ENCODE measurements at regions not wholly inside any gene's neighbourhood (a gene's known extent, or its start where the extent isn't known, plus 50 kb on each side); places are given as distances from the start of the nearest gene placed in this dataset.

DNA sequence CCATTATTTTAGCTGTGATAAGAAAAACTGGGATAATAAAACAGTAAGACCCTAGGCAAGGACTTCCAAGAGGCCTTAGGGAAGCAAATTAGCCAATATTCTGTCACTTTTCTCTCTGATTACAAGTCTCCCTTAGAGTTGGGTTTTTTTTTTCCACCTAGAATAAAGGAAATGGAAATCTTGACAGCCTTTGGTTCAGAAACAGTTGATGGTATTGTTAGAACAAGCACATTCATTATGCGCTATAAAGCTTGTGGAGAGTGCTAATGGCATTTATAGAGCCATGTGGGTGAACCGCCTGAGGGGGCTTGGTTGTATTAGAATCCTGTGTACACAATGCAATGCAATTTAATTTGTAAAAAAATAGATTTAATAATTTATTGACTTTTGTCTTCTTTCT, 88.9 kb upstream of the OGFRL1 start:
- no peak for TF ChIP-seq POLR2AphosphoS5 (IDR thresholded peaks at IDR 0.05; ENCODE audit: low read depth)
- TF ChIP-seq, protein P1, sequence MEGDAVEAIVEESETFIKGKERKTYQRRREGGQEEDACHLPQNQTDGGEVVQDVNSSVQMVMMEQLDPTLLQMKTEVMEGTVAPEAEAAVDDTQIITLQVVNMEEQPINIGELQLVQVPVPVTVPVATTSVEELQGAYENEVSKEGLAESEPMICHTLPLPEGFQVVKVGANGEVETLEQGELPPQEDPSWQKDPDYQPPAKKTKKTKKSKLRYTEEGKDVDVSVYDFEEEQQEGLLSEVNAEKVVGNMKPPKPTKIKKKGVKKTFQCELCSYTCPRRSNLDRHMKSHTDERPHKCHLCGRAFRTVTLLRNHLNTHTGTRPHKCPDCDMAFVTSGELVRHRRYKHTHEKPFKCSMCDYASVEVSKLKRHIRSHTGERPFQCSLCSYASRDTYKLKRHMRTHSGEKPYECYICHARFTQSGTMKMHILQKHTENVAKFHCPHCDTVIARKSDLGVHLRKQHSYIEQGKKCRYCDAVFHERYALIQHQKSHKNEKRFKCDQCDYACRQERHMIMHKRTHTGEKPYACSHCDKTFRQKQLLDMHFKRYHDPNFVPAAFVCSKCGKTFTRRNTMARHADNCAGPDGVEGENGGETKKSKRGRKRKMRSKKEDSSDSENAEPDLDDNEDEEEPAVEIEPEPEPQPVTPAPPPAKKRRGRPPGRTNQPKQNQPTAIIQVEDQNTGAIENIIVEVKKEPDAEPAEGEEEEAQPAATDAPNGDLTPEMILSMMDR (IDR thresholded peaks at IDR 0.05; ENCODE audit: insufficient read depth, low read length), result no peak
- TF ChIP-seq, protein P2, sequence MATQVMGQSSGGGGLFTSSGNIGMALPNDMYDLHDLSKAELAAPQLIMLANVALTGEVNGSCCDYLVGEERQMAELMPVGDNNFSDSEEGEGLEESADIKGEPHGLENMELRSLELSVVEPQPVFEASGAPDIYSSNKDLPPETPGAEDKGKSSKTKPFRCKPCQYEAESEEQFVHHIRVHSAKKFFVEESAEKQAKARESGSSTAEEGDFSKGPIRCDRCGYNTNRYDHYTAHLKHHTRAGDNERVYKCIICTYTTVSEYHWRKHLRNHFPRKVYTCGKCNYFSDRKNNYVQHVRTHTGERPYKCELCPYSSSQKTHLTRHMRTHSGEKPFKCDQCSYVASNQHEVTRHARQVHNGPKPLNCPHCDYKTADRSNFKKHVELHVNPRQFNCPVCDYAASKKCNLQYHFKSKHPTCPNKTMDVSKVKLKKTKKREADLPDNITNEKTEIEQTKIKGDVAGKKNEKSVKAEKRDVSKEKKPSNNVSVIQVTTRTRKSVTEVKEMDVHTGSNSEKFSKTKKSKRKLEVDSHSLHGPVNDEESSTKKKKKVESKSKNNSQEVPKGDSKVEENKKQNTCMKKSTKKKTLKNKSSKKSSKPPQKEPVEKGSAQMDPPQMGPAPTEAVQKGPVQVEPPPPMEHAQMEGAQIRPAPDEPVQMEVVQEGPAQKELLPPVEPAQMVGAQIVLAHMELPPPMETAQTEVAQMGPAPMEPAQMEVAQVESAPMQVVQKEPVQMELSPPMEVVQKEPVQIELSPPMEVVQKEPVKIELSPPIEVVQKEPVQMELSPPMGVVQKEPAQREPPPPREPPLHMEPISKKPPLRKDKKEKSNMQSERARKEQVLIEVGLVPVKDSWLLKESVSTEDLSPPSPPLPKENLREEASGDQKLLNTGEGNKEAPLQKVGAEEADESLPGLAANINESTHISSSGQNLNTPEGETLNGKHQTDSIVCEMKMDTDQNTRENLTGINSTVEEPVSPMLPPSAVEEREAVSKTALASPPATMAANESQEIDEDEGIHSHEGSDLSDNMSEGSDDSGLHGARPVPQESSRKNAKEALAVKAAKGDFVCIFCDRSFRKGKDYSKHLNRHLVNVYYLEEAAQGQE (IDR thresholded peaks at IDR 0.05; ENCODE audit: insufficient replicate concordance, low read depth), result no peak
- TF ChIP-seq GABPA (IDR thresholded peaks at IDR 0.05; ENCODE audit: low read depth), result no peak
- no peak for TF ChIP-seq SPI1 (IDR thresholded peaks at IDR 0.05; ENCODE audit: borderline replicate concordance, low read depth)

Measured in HL-60 (cell line).